Activated naive CD4-positive, alpha-beta T cell treated with anti-CD3 and anti-CD28 coated beads for 36 hours (primary cell): ENCODE measurements at regions not wholly inside any gene's neighbourhood (a gene's known extent, or its start where the extent isn't known, plus 50 kb on each side); places are given as distances from the start of the nearest gene placed in this dataset.
A peak's percentile ranks its signal among the peaks of the same experiment; 100 is the strongest.

ENCODE experiments used
- CTCF ChIA-PET: fragments of 350-600 bp; sonication (Branson Sonifier 250); formaldehyde crosslinking; loops from one replicate; lab custom pipeline; 2021; ENCODE audit warnings: antibody characterized with exemption; lab: Charles Lee
- DNase-seq: peaks from one replicate; pipeline ENCODE4 v3.0.0-alpha.2; 2020
- H3K27ac Mint-ChIP-seq: one replicate; pipeline ENCODE4 v1.8.0; 2021; ENCODE audit warnings: mild to moderate bottlenecking, mixed read lengths
- H3K27me3 Mint-ChIP-seq: one replicate; pipeline ENCODE4 v1.8.0; 2021; ENCODE audit warnings: low read depth, mixed read lengths
- H3K36me3 Mint-ChIP-seq: one replicate; pipeline ENCODE4 v1.8.0; 2021; ENCODE audit warnings: low read depth, mixed read lengths
- H3K4me1 Mint-ChIP-seq: one replicate; pipeline ENCODE4 v1.8.0; 2021; ENCODE audit warnings: low read depth, mixed read lengths
- H3K4me3 Mint-ChIP-seq: one replicate; pipeline ENCODE4 v1.8.0; 2021; ENCODE audit warnings: mild to moderate bottlenecking, moderate library complexity, mixed read lengths
- H3K9me3 Mint-ChIP-seq: one replicate; pipeline ENCODE4 v1.8.0; 2021; ENCODE audit warnings: mixed read lengths
- intact Hi-C: fragments of 100-400 bp; cut with micrococcal nuclease; formaldehyde crosslinking; loops from one replicate; pipeline ENCODE4 v1.15.1; 2023

GRCh38 chr3:127383656-127384179, 95.9 kb upstream of the PRR20G start:
- Mint-ChIP-seq H3K9me3 (peaks cover 5% of the 10 kb centered on the region), H3K4me3 (no peak overlapping the region), H3K36me3 (no peaks in the 10 kb centered on the region), H3K4me1 (no peaks in the 10 kb centered on the region), H3K27ac (no peak overlapping the region), H3K27me3 (peaks cover 3% of the 10 kb centered on the region)
- CTCF ChIA-PET = no interaction called here
- DNase-seq = no peak
- intact Hi-C loops = no loop called here

- intact Hi-C loops = no loop called here
- DNase-seq = no peak
- Mint-ChIP-seq H3K27me3 (no peaks in the 10 kb centered on the region), H3K36me3 (no peaks in the 10 kb centered on the region), H3K4me1 (no peaks in the 10 kb centered on the region), H3K9me3 (peaks cover 5% of the 10 kb centered on the region), H3K27ac (no peak overlapping the region), H3K4me3 (no peak overlapping the region)
- CTCF ChIA-PET = no interaction called here
Measured at GRCh38 chr3:127377801-127378655, 90.2 kb upstream of the PRR20G start.

GRCh38 chr3:127375151-127375930, 87.5 kb upstream of the PRR20G start:
- intact Hi-C loops = no loop called here
- Mint-ChIP-seq H3K27me3 (peaks cover 8% of the 10 kb centered on the region), H3K4me3 (no peak overlapping the region), H3K27ac (no peak overlapping the region), H3K4me1 (no peaks in the 10 kb centered on the region), H3K9me3 (no peaks in the 10 kb centered on the region), H3K36me3 (no peaks in the 10 kb centered on the region)
- CTCF ChIA-PET = no interaction called here
- no peak for DNase-seq

- Mint-ChIP-seq H3K27ac (no peak overlapping the region), H3K36me3 (no peaks in the 10 kb centered on the region), H3K27me3 (peaks cover 11% of the 10 kb centered on the region), H3K4me1 (no peaks in the 10 kb centered on the region), H3K9me3 (no peaks in the 10 kb centered on the region), H3K4me3 (no peak overlapping the region)
- intact Hi-C loops = no loop called here
- CTCF ChIA-PET = interaction anchor here (1.1 kb wide), 1 partner anchor 28 kb away, joined by 5 read pairs; no protein-coding TSS in a partner anchor
- DNase-seq = peak; percentile 20
Measured at GRCh38 chr3:127374086-127375010, 86.5 kb upstream of the PRR20G start.

- Mint-ChIP-seq H3K4me1 (no peaks in the 10 kb centered on the region), H3K27me3 (peaks cover 11% of the 10 kb centered on the region), H3K4me3 (no peak overlapping the region), H3K36me3 (no peaks in the 10 kb centered on the region), H3K9me3 (no peaks in the 10 kb centered on the region), H3K27ac (no peak overlapping the region)
- no peak for DNase-seq
- intact Hi-C loops = no loop called here
- CTCF ChIA-PET = interaction anchor here (1.1 kb wide), 1 partner anchor 28 kb away, joined by 5 read pairs; no protein-coding TSS in a partner anchor
Measured at GRCh38 chr3:127373441-127374085, 85.7 kb upstream of the PRR20G start.

- no peaks in the 10 kb centered on the region for H3K4me1 Mint-ChIP-seq
- H3K27ac Mint-ChIP-seq = no peak overlapping the region
- H3K4me3 Mint-ChIP-seq = no peak overlapping the region
- no peak for DNase-seq
- H3K9me3 Mint-ChIP-seq = no peaks in the 10 kb centered on the region
- intact Hi-C loops = no loop called here
- no peaks in the 10 kb centered on the region for H3K36me3 Mint-ChIP-seq
- CTCF ChIA-PET = no interaction called here
- peaks cover 12% of the 10 kb centered on the region for H3K27me3 Mint-ChIP-seq
Measured at GRCh38 chr3:127371846-127372245, 84.0 kb upstream of the PRR20G start.

GRCh38 chr3:127371334-127371733, 83.5 kb upstream of the PRR20G start:
- no peaks in the 10 kb centered on the region for H3K9me3 Mint-ChIP-seq
- intact Hi-C loops = no loop called here
- H3K36me3 Mint-ChIP-seq = no peaks in the 10 kb centered on the region
- no peak for DNase-seq
- CTCF ChIA-PET = no interaction called here
- no peak overlapping the region for H3K27ac Mint-ChIP-seq
- no peaks in the 10 kb centered on the region for H3K4me1 Mint-ChIP-seq
- H3K4me3 Mint-ChIP-seq = no peak overlapping the region
- H3K27me3 Mint-ChIP-seq = peaks cover 14% of the 10 kb centered on the region

- Mint-ChIP-seq H3K4me1 (no peaks in the 10 kb centered on the region), H3K9me3 (no peaks in the 10 kb centered on the region), H3K36me3 (no peaks in the 10 kb centered on the region), H3K4me3 (no peak overlapping the region), H3K27me3 (peaks cover 14% of the 10 kb centered on the region), H3K27ac (no peak overlapping the region)
- no peak for DNase-seq
- CTCF ChIA-PET = no interaction called here
- intact Hi-C loops = no loop called here
Measured at GRCh38 chr3:127370906-127371305, 83.1 kb upstream of the PRR20G start.

- H3K4me3 Mint-ChIP-seq = no peak overlapping the region
- intact Hi-C loops = no loop called here
- H3K36me3 Mint-ChIP-seq = no peaks in the 10 kb centered on the region
- no peak overlapping the region for H3K27ac Mint-ChIP-seq
- DNase-seq = no peak
- H3K27me3 Mint-ChIP-seq = peaks cover 19% of the 10 kb centered on the region
- CTCF ChIA-PET = interaction anchor here (0.6 to 0.9 kb wide), 2 partner anchors 61 to 86 kb away, joined by 3 to 4 read pairs; no protein-coding TSS in a partner anchor
- no peaks in the 10 kb centered on the region for H3K4me1 Mint-ChIP-seq
- no peaks in the 10 kb centered on the region for H3K9me3 Mint-ChIP-seq
Measured at GRCh38 chr3:127369356-127369935, 81.6 kb upstream of the PRR20G start.

GRCh38 chr3:127368186-127369032, 80.6 kb upstream of the PRR20G start:
- Mint-ChIP-seq H3K4me1 (no peaks in the 10 kb centered on the region), H3K27ac (no peak overlapping the region), H3K4me3 (no peak overlapping the region), H3K36me3 (no peaks in the 10 kb centered on the region), H3K9me3 (no peaks in the 10 kb centered on the region), H3K27me3 (peaks cover 19% of the 10 kb centered on the region)
- intact Hi-C loops = no loop called here
- CTCF ChIA-PET = interaction anchor here (1.0 kb wide), 1 partner anchor 178 kb away, joined by 3 read pairs; no protein-coding TSS in a partner anchor
- DNase-seq = no peak
